ENCODE measurements at regions not wholly inside any gene's neighbourhood (a gene's known extent, or its start where the extent isn't known, plus 50 kb on each side); places are given as distances from the start of the nearest gene placed in this dataset.
"Not testable (repeated sequence)": the region's sequence is repeated elsewhere in the genome, so short reads cannot be mapped to it uniquely, and the experiment has no call there.

GRCh38 chr7:81482600-81483186 is 287.2 kb downstream of the HGF start:
- H3K4me3 Mint-ChIP-seq (ENCODE audit: low read depth, unreplicated experiment), result no peak overlapping the region
- H3K4me1 Mint-ChIP-seq (ENCODE audit: low read depth, unreplicated experiment), result no peaks in the 10 kb centered on the region
- no TSS peak for BruUV-seq (replicated peaks)
- no peaks in the 10 kb centered on the region for H3K36me3 Mint-ChIP-seq (ENCODE audit: insufficient read depth, unreplicated experiment)
- no peak for DNase-seq
- CTCF ChIA-PET, result interaction anchor here (1.3 kb wide), 1 partner anchor 230 kb away, joined by 3 read pairs; no protein-coding TSS in a partner anchor
- TF ChIP-seq, protein P1, sequence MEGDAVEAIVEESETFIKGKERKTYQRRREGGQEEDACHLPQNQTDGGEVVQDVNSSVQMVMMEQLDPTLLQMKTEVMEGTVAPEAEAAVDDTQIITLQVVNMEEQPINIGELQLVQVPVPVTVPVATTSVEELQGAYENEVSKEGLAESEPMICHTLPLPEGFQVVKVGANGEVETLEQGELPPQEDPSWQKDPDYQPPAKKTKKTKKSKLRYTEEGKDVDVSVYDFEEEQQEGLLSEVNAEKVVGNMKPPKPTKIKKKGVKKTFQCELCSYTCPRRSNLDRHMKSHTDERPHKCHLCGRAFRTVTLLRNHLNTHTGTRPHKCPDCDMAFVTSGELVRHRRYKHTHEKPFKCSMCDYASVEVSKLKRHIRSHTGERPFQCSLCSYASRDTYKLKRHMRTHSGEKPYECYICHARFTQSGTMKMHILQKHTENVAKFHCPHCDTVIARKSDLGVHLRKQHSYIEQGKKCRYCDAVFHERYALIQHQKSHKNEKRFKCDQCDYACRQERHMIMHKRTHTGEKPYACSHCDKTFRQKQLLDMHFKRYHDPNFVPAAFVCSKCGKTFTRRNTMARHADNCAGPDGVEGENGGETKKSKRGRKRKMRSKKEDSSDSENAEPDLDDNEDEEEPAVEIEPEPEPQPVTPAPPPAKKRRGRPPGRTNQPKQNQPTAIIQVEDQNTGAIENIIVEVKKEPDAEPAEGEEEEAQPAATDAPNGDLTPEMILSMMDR (IDR thresholded peaks at IDR 0.05; ENCODE audit: unreplicated experiment), result no peak
- intact Hi-C loops (cut with micrococcal nuclease; ENCODE audit: unreplicated experiment), result loop anchor here (5.0 kb wide), 1 partner anchor 535 kb away; no protein-coding TSS in a partner anchor
- H3K27me3 Mint-ChIP-seq (ENCODE audit: unreplicated experiment), result no peaks in the 10 kb centered on the region
- no peaks in the 10 kb centered on the region for H3K9me3 Mint-ChIP-seq (ENCODE audit: low read depth, unreplicated experiment)
- H3K27ac Mint-ChIP-seq (ENCODE audit: unreplicated experiment), result no peak overlapping the region

- CTCF ChIA-PET, result interaction anchor here (0.6 to 1.1 kb wide), 3 partner anchors 9 to 1691 kb away, joined by 3 to 4 read pairs (median 3); partner anchors contain the start of gene SEMA3C
- peak; percentile 55 for DNase-seq
- no TSS peak for BruUV-seq (replicated peaks)
Measured at GRCh38 chr7:81478664-81479063, 291.2 kb downstream of the HGF start.

DNA sequence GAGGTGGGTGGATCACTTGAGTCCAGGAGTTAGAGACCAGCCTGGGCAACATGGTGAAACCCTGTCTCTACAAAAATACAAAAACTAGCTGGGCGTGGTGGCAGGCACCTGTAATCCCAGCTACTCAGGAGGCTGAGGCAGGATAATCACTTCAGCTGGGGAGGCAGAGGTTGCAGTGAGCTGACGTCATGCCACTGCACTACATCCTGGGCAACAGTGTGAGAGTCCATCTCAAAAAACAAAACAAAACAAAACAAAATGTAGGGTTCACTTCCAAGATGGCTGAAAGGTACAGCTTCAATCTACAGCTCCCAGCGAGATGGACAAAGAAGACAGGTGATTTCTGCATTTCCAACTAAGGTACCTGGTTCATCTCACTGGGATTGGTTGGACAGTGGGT is 291.6 kb downstream of the HGF start:
- H3K9me3 Mint-ChIP-seq (ENCODE audit: low read depth, unreplicated experiment); BruUV-seq (replicated peaks); intact Hi-C loops (cut with micrococcal nuclease; ENCODE audit: unreplicated experiment); H3K27ac Mint-ChIP-seq (ENCODE audit: unreplicated experiment); H3K27me3 Mint-ChIP-seq (ENCODE audit: unreplicated experiment); DNase-seq; H3K4me1 Mint-ChIP-seq (ENCODE audit: low read depth, unreplicated experiment); H3K36me3 Mint-ChIP-seq (ENCODE audit: insufficient read depth, unreplicated experiment): not testable (repeated sequence)
- H3K4me3 Mint-ChIP-seq (ENCODE audit: low read depth, unreplicated experiment), result peak overlapping the region; percentile 26
- CTCF ChIA-PET, result interaction anchor here (0.8 to 1.1 kb wide), 2 partner anchors 8 to 560 kb away, joined by 3 to 4 read pairs; partner anchors contain the start of gene SEMA3C

More at GRCh38 chr7:81478664-81479063, 291.2 kb downstream of the HGF start:
- Mint-ChIP-seq H3K9me3 (ENCODE audit: low read depth, unreplicated experiment) (no peaks in the 10 kb centered on the region), H3K27ac (ENCODE audit: unreplicated experiment) (no peak overlapping the region), H3K4me3 (ENCODE audit: low read depth, unreplicated experiment) (peak overlapping the region; percentile 26), H3K36me3 (ENCODE audit: insufficient read depth, unreplicated experiment) (no peaks in the 10 kb centered on the region), H3K27me3 (ENCODE audit: unreplicated experiment) (no peaks in the 10 kb centered on the region), H3K4me1 (ENCODE audit: low read depth, unreplicated experiment) (no peaks in the 10 kb centered on the region)
- intact Hi-C loops (cut with micrococcal nuclease; ENCODE audit: unreplicated experiment), result no loop called here
- TF ChIP-seq, protein P1 (IDR thresholded peaks at IDR 0.05; ENCODE audit: unreplicated experiment), result no peak

GRCh38 chr7:81473236-81473635 is 296.6 kb downstream of the HGF start:
- Mint-ChIP-seq H3K4me3 (ENCODE audit: low read depth, unreplicated experiment) (no peak overlapping the region), H3K27ac (ENCODE audit: unreplicated experiment) (no peak overlapping the region), H3K4me1 (ENCODE audit: low read depth, unreplicated experiment) (peaks cover 17% of the 10 kb centered on the region), H3K9me3 (ENCODE audit: low read depth, unreplicated experiment) (no peaks in the 10 kb centered on the region), H3K27me3 (ENCODE audit: unreplicated experiment) (no peaks in the 10 kb centered on the region), H3K36me3 (ENCODE audit: insufficient read depth, unreplicated experiment) (no peaks in the 10 kb centered on the region)
- TF ChIP-seq, protein P1 (IDR thresholded peaks at IDR 0.05; ENCODE audit: unreplicated experiment), result no peak
- CTCF ChIA-PET, result no interaction called here
- no peak for DNase-seq
- intact Hi-C loops (cut with micrococcal nuclease; ENCODE audit: unreplicated experiment), result loop anchor here (5.0 kb wide), 1 partner anchor 776 kb away; no protein-coding TSS in a partner anchor
- BruUV-seq (replicated peaks), result no TSS peak

All from Calu3 (cell line).